GM21360 (cell line): ENCODE measurements at regions not wholly inside any gene's neighbourhood (a gene's known extent, or its start where the extent isn't known, plus 50 kb on each side); places are given as distances from the start of the nearest gene placed in this dataset.

ENCODE experiments used
- ATAC-seq: cut with Tn5 transposase; IDR thresholded peaks from one replicate; pipeline ENCODE4 v1.9.1; 2021; ENCODE audit warnings: mild to moderate bottlenecking, moderate library complexity; ENCODE audit not compliant: unreplicated experiment

GRCh38 chr11:97794876-97795275 is 1225.9 kb upstream of the CNTN5 start:
- no peak for ATAC-seq

GRCh38 chr11:97800891-97801290 is 1219.9 kb upstream of the CNTN5 start:
- ATAC-seq, result no peak

GRCh38 chr11:97814325-97814959 is 1206.3 kb upstream of the CNTN5 start:
- ATAC-seq, result no peak

- ATAC-seq, result no peak
Measured at GRCh38 chr11:97815667-97816066, 1205.1 kb upstream of the CNTN5 start.

GRCh38 chr11:97832451-97832850 is 1188.3 kb upstream of the CNTN5 start:
- ATAC-seq, result no peak

- ATAC-seq, result no peak
Measured at GRCh38 chr11:97833412-97833811, 1187.3 kb upstream of the CNTN5 start.

- no peak for ATAC-seq
Measured at GRCh38 chr11:97844016-97844415, 1176.7 kb upstream of the CNTN5 start.

- no peak for ATAC-seq
Measured at GRCh38 chr11:97847730-97848129, 1173.0 kb upstream of the CNTN5 start.

GRCh38 chr11:97850701-97851100 is 1170.0 kb upstream of the CNTN5 start:
- ATAC-seq, result no peak

- ATAC-seq, result no peak
Measured at GRCh38 chr11:97854357-97854756, 1166.4 kb upstream of the CNTN5 start.

GRCh38 chr11:97854877-97855276 is 1165.9 kb upstream of the CNTN5 start:
- no peak for ATAC-seq

- no peak for ATAC-seq
Measured at GRCh38 chr11:97856666-97857065, 1164.1 kb upstream of the CNTN5 start.

GRCh38 chr11:97860237-97860636 is 1160.5 kb upstream of the CNTN5 start:
- ATAC-seq, result no peak

GRCh38 chr11:97862021-97862420 is 1158.7 kb upstream of the CNTN5 start:
- no peak for ATAC-seq

GRCh38 chr11:97865424-97866012 is 1155.2 kb upstream of the CNTN5 start:
- ATAC-seq, result no peak

- no peak for ATAC-seq
Measured at GRCh38 chr11:97871816-97872215, 1148.9 kb upstream of the CNTN5 start.

- no peak for ATAC-seq
Measured at GRCh38 chr11:97880209-97880608, 1140.5 kb upstream of the CNTN5 start.

GRCh38 chr11:97883086-97883485 is 1137.7 kb upstream of the CNTN5 start:
- ATAC-seq, result no peak

GRCh38 chr11:97888641-97889040 is 1132.1 kb upstream of the CNTN5 start:
- ATAC-seq, result no peak

GRCh38 chr11:97890466-97890865 is 1130.3 kb upstream of the CNTN5 start:
- ATAC-seq, result no peak

- no peak for ATAC-seq
Measured at GRCh38 chr11:97893612-97894011, 1127.1 kb upstream of the CNTN5 start.

- ATAC-seq, result no peak
Measured at GRCh38 chr11:97894978-97895377, 1125.8 kb upstream of the CNTN5 start.

- ATAC-seq, result no peak
Measured at GRCh38 chr11:97895572-97895971, 1125.2 kb upstream of the CNTN5 start.
